ENCODE measurements at regions not wholly inside any gene's neighbourhood (a gene's known extent, or its start where the extent isn't known, plus 50 kb on each side); places are given as distances from the start of the nearest gene placed in this dataset.

DNA sequence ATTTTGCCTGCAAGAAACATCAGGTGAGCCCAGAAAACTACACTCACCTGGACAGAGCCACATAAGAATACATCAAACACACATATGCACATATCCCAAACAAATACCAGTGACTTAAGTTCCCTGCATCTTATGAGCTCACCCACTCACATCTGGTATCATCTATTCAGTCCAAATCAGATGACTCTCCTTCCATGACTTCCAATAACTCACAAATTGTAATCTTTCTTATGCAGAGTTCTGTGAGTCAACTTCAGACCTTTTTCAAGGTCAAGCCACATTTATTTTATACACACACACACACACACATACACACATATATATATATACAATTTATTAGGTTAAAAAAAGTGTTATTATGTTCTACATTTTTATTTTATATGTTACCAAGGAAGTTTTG is 1711.9 kb upstream of the CDH9 start:
- no peak overlapping the region for H4K8ac ChIP-seq (ENCODE audit: extremely low read depth, insufficient read depth, low read length)
- H3K23me2 ChIP-seq (ENCODE audit: low read depth, low read length): no peaks in the 10 kb centered on the region
- H3K4me2 ChIP-seq (ENCODE audit: insufficient read depth in 1 of 2, low read depth in 2 of 2, low read length in 2 of 2): no peak overlapping the region
- no peak overlapping the region for H2BK120ac ChIP-seq (replicated peaks; ENCODE audit: low read depth, low read length)
- H2AK5ac ChIP-seq (ENCODE audit: low read depth, low read length): no peak overlapping the region
- no peak overlapping the region for H2BK5ac ChIP-seq (ENCODE audit: low read depth, low read length)
- no peak overlapping the region for H2AFZ ChIP-seq (ENCODE audit: low read length)
- H3K79me1 ChIP-seq (ENCODE audit: low read depth, low read length): no peaks in the 10 kb centered on the region
- FAIRE-seq (no peak), DNase-seq (ENCODE audit: low read depth in 1 of 2, low spot score in 2 of 2) (no peak)
- H3K56ac ChIP-seq (replicated peaks; ENCODE audit: insufficient read length, low read depth, low read length): no peak overlapping the region
- TF ChIP-seq ZNF274 (IDR thresholded peaks at IDR 0.05; ENCODE audit: borderline replicate concordance, extremely low read depth, low read length) (no peak), POLR2AphosphoS5 (IDR thresholded peaks at IDR 0.05; ENCODE audit: low read depth, low read length) (no peak), HDAC2 (IDR thresholded peaks at IDR 0.05; ENCODE audit: borderline replicate concordance in 1 of 2, low read depth in 2 of 2, low read length in 2 of 2) (no peak), PHF8 (conservative IDR thresholded peaks at IDR 0.05; ENCODE audit: low read depth, low read length) (no peak), GTF2F1 (IDR thresholded peaks at IDR 0.05; ENCODE audit: borderline replicate concordance, low read depth, low read length) (no peak), CREB1 (IDR thresholded peaks at IDR 0.05) (no peak), KDM5A (IDR thresholded peaks at IDR 0.05; ENCODE audit: low read length) (no peak), RFX5 (IDR thresholded peaks at IDR 0.05; ENCODE audit: borderline replicate concordance, low read depth, low read length) (no peak)
- H3K36me3 ChIP-seq (ENCODE audit: control insufficient read depth in 2 of 4, insufficient read depth in 4 of 4, low read length in 3 of 4): no peaks in the 10 kb centered on the region
- H3K9me3 ChIP-seq (ENCODE audit: insufficient read depth in 2 of 2, low read depth in 1 of 2, low read length in 1 of 2): no peaks in the 10 kb centered on the region
- H4K5ac ChIP-seq (ENCODE audit: insufficient read length, low read depth, low read length): no peak overlapping the region
- H3K14ac ChIP-seq (ENCODE audit: insufficient read length): no peak overlapping the region
- no peaks in the 10 kb centered on the region for H4K20me1 ChIP-seq (replicated peaks in 1 of 2; ENCODE audit: control insufficient read depth in 1 of 2, insufficient read depth in 2 of 2, low read length in 2 of 2)
- H3K4ac ChIP-seq (replicated peaks; ENCODE audit: insufficient read length, low read depth, low read length): no peak overlapping the region
- no peak overlapping the region for H2BK15ac ChIP-seq (ENCODE audit: low read length)
- H4K91ac ChIP-seq (replicated peaks; ENCODE audit: insufficient read length, low read length): no peak overlapping the region
- H3K23ac ChIP-seq (ENCODE audit: insufficient read length): no peak overlapping the region
- POLR2A ChIA-PET (ENCODE audit: partially characterized antibody): no interaction called here
- no peaks in the 10 kb centered on the region for H3K79me2 ChIP-seq (ENCODE audit: control insufficient read depth in 1 of 2, insufficient read depth in 2 of 2, low read length in 2 of 2)
- H3K9ac ChIP-seq (replicated peaks in 1 of 4; ENCODE audit: extremely low read depth in 1 of 4, low read depth in 3 of 4, low read length in 3 of 4): no peak overlapping the region
- no peaks in the 10 kb centered on the region for H3K27me3 ChIP-seq (replicated peaks in 1 of 4; ENCODE audit: control insufficient read depth in 3 of 4, extremely low read depth in 1 of 4, insufficient read depth in 3 of 4, low read length in 3 of 4)
- H3K4me1 ChIP-seq (replicated peaks in 1 of 4; ENCODE audit: control insufficient read depth in 3 of 4, insufficient read depth in 4 of 4, low read length in 3 of 4): no peaks in the 10 kb centered on the region
- H2BK12ac ChIP-seq (ENCODE audit: low read depth, low read length): no peak overlapping the region
- H3K27ac ChIP-seq (ENCODE audit: low read depth, low read length): no peak overlapping the region
- no peak overlapping the region for H3K4me3 ChIP-seq (ENCODE audit: extremely low read depth in 1 of 4, insufficient read depth in 2 of 4, low read depth in 3 of 4, low read length in 4 of 4)
- no peak overlapping the region for H2BK20ac ChIP-seq (ENCODE audit: low read length)
- CTCF ChIA-PET (ENCODE audit: partially characterized antibody): no interaction called here
- no peak overlapping the region for H3K18ac ChIP-seq (ENCODE audit: extremely low read depth, low read length)

Measured in H1 (cell line).